Activated T-cell treated with anti-CD3 and anti-CD28 coated beads for 1 hour (primary cell): ENCODE measurements at regions not wholly inside any gene's neighbourhood (a gene's known extent, or its start where the extent isn't known, plus 50 kb on each side); places are given as distances from the start of the nearest gene placed in this dataset.

ENCODE experiments used
- DNase-seq: peaks from one replicate; pipeline ENCODE4 v3.0.0-alpha.2; 2020; ENCODE audit warnings: low read depth

GRCh38 chr10:3897156-3897555 lies 112.1 kb upstream of the KLF6 start:
- DNase-seq = no peak

DNA sequence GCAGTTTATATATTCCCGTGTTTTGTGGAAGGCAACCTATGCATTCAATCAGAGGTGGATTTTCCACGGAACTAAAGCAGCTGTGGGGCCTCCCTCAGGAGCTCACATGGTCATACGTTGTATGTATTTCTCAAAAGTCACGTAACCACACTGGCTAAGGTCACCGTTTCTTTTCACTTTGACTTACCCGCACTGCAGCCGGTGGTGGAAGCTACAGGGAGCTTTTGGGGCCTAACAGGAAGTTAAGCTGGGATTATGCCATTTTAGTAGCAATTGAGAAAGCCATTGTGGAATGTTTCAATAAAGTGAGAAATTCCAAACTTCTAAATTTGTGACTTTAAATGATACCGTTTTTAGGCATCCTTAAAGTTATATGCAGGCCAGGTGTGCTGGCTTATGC lies 111.2 kb upstream of the KLF6 start:
- DNase-seq = no peak

DNA sequence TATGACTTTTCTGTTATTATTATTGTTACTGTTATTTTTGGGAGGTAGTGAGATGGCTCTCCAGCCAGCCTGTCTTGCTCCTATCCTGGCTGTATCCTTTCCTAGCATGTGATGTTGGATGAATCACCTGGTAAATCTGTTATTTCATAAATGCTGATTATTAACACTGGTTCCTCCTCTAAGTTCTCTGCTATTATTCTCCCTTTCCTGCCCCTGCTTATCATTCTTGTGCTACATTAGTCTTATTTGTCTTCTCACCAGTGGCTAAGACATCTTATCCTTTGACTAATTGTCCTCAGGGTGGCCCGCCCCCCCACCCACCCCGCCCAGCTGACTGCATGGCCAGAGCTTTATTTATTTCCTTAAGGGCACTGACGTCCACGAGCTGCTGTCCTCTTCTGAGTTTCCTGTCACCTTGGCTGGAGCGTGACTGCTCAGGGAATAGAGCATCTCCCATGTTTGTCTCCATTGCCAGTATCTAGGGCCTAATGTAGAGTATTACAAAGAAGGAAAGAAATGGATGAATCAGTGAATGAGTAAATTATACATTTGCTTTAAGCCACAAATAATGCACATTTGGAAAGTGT lies 110.1 kb upstream of the KLF6 start:
- DNase-seq = no peak

DNA sequence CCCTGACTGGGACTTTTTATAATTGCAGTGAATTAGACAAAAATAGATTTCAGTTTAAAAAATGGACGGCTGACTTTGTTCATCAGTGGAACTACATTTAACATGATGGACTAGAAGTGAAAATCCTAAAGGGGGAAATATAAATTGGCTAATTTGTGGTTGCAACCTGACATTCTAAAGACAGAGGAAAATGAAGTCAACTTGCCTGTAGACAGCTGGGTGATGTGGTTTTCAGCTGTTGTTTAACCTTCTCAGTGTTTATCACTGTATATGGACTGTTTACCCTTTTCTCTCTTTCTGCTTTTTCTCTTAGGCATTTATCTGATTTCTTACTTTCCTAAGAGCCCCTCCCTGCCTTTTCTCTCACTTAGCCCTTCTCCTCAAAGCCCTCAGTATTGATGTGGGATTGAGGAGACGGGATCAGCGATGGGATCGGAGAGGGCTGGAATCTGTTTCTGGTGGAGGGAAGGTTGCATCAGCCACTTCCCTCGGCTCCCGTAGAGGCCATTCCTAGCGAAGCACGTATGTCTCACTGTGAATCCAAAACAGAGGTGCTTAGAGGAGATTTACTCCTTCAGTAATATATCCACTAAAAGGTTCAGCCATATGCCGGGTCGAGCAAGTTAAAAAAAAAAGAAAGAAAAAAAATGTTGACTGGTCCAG lies 109.0 kb upstream of the KLF6 start:
- DNase-seq = no peak

DNA sequence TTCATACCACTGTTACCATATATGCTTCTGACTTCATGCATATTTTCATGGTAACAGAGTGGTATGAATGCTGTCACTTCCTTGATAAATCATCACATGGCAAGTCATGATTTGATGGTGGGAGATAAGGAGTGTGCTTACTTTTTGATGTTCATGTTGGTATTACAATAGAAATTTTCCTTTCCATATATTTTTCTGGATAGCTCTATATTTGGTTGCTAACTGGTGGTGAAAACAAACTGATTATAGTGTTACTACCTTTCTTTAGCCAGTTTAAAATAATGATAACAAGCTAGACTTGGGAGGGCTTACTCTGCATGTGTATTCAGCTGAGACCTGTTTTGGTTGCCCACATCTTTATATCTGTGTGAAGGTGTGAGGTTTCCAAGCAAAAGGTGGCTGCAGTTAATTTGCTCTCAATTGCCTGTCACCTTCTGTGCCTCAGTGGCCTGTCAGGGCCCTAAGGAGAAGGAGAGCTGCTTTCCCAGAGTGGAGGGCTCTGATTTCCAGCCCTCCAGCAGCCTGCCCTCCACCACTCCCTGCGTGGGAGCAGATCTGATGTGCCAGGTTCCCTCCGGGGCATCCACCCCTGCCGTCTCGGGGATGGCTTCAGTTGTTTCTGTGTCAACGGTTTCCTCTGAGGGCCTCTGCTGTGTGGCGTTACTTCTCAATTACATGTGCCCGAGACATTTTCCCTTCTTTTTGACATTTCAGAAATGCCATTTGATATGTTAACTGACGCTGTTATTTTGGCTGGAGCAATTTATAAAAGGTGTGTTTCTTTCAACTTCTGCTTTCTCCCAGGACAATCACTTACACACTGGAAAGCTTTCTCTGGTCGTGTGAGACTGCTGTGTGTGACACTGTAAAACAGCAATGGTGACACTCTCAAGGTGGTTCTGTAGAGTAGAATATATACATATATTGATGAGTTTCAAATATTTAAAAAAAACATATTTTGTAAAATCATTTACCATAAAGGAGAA lies 107.7 kb upstream of the KLF6 start:
- no peak for DNase-seq

DNA sequence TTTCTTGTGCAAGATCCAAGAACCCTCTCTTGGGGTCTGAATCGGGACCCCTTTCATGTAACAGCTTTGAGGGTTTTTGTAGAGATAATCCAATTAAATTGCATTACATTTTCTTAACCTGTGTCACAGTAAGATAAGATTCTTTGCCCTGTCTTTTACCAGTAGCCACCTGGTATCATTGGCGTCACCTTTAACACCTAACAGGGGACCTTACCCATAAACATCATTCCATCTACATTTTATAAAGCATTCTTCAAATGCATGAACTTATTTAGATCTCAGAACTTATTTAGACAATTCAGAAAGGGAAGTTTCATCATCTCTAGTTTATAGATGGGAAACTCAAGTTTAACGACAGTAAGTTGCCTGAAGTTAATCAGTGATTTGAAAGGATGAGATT lies 106.4 kb upstream of the KLF6 start:
- no peak for DNase-seq

DNA sequence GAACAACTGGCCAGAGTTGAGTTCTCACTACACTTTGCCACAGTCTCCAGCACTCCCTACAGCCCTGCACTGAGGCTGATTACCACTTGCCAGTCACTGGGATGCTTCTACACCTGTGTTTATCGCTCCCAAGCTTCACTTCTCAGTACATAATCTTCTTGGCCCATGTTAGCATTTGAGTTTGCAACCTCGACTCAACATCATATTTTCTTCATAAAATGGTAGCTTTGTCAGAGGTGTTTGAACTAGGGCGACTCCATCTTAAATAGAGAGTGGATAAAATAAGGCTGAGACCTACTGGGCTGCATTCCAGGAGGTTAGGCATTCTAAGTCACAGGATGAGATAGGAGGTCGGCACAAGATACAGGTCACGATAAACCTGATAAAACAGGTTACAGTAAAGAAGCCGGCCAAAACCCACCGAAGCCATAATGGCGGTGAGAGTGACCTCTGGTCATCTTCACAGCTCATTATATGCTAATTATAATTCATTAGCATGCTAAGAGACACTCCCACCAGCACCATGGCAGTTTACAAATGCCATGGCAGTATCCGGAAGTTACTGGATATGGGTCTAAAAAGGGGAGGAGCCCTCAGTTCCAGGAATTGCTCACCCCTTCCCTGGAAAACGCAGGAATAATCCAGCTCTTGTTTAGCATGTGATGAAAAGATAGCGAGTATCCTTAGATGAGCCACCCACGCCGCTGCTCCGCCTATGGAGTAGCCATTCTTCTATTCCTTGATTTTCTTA lies 105.8 kb upstream of the KLF6 start:
- no peak for DNase-seq

DNA sequence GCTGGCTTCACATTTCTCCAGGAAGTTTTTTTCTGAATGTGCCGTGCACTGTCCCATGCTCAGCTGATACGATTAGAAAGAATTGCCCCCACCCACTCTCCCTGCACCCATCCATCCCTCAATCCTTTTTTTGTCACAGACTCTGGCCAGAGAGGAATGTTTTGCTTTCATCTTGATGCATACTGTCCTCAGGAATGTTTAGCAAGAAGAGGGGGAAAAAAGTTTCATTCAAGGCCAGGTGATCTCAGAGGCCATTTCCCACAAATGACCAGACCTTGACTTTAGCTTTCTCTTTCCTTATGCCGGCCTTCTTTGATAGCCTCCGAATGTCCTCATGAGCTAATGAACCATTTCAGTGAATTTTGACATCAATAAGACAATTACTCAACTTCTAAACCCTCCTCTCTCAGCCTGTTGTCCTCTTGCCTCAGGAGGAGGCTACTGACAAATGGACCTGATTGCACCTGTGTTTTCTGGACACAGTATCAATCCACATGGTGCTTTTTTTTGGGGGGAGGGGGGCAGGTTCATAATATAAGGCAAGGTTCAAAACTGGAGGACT lies 105.0 kb upstream of the KLF6 start:
- DNase-seq = no peak

DNA sequence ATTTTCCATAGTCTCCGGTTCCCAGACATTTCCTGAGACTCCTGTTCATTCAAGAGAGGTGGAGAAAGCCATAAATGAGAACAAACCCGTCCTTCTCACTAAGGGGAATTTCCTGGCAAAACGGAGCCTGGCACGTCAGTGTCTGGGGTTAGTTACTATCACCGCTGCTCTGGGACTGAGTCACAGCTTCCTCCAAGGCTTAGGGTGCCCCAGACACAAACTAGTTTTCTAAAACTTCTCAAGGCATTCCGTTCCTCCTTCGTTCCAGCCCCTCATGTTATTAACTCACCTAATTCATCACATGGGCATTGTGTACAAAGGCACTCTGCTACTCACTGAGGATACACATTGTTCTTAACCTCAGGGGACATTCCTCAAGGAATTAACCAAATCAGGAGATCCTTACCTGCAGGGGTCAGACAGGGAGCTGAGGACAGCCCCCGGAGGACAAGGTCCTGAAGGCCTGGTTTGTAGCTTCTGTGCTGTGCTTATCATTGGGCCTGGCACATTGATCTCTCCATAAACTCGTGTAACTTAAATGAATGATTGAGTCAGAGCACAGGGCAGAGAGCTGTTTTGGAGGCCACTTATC lies 103.0 kb upstream of the KLF6 start:
- DNase-seq = peak; percentile 25

GRCh38 chr10:3887404-3887803 lies 102.4 kb upstream of the KLF6 start:
- no peak for DNase-seq

- no peak for DNase-seq
Measured at GRCh38 chr10:3886641-3887251, 101.7 kb upstream of the KLF6 start.

GRCh38 chr10:3886191-3886590 lies 101.2 kb upstream of the KLF6 start:
- DNase-seq = no peak

DNA sequence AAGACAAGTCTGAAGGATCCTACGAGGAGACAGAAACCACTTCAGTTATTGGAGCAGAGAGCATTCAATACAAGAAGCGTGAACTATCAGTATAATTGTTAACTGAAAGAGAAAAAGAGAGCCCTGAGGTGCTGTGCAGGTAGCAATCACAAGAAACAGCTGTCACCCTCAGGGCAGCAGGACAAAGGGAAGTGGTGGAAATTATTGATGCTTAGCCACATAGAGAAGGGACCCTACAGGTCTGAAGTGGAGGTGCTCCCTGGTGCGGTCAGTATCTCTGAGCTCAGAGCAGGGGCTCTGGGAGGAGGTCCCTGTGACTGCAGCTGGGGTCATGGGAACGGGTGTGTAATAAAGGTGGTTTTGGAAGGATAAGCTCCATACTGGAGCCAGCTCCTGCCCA lies 97.8 kb upstream of the KLF6 start:
- DNase-seq = no peak

- DNase-seq = no peak
Measured at GRCh38 chr10:3881622-3882021, 96.6 kb upstream of the KLF6 start.

- DNase-seq = no peak
Measured at GRCh38 chr10:3879073-3879472, 94.1 kb upstream of the KLF6 start.

GRCh38 chr10:3877211-3878000 lies 92.4 kb upstream of the KLF6 start:
- DNase-seq = no peak

DNA sequence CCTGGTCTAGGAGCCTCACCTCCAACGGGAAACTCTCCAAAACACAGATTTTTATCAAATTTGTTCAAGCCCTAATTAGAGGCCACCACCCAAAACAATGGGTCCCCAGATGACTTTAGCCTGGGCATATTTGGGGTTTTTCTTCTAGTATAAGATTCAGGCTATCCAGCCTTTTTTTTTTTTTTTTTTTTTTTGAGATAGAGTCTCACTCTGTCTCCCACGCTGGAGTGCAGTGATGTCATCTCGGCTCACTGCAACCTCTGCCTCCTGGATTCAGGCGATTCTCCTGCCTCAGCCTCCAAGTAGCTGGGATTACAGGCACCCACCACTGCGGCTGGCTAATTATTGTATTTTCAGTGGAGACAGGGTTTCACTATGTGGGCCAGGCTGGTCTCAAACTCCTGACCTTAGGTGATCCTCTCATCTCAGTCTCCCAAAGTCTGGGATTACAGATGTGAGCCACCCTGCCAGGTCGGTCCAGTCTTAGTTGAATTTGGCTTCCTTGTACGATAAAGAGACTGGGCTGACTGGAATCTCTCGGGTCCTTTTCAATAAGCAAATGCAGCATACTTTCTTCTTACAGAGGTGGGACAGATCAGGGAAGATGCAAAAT lies 91.4 kb upstream of the KLF6 start:
- no peak for DNase-seq

DNA sequence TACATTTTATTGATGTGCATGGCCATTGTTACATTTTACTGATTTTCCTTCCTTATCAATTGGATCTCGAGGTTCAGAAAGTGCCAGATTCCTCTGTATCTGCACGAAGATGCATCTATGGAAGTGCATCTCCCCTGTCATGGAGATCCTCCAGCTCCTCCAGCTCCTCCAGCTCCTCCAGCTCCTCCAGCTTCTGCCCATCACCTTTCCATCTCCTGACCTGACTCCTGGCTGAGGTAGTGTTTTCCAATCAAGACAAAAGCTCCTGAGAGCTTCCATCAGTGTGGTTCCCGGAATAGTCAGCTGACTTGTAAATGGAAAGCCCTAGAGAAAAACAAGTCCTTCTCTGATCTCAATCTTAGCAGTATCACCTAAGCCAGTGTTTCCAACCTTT lies 90.8 kb upstream of the KLF6 start:
- no peak for DNase-seq

DNA sequence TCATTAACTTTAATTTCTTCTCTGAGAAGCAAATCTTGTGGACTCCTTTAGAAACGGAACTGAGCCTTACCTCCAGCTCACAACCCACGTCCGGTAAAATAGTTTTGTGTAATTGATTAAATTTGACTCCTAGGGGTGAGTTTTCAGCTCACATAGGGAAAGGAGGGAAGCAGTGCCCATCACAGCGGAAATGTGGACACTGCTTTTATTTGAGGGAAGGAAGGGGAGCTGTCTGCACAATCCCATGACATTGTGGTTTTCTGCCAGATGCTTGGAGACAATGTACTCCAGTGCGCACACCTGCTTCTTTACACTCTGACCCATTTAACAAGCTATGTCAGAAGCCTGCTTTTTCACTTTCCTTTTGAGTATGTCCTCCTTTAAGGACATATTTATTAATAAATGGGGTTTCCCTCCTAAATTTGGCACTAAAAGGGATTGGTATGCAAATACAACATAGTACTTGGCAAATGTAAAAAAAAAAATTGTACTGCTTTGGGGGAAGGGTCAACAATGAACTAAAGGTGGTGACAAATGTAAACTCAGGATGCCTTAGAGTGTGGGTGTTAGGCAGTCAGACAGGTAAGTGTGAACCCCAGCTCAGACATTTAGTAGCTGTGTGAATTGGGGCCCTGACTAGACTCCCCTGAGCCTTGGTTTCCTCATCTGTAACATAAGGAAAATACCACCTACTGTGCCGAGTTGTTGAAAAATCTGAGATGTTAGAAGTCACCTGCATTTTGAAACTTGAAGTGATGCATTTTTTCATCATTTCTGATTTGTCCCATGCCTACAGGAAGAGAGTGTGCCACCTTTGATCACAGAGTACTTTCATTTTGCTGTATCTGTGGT lies 90.2 kb upstream of the KLF6 start:
- DNase-seq = no peak
